BJ (cell line): ENCODE measurements at regions not wholly inside any gene's neighbourhood (a gene's known extent, or its start where the extent isn't known, plus 50 kb on each side); places are given as distances from the start of the nearest gene placed in this dataset.

Source experiments
- CTCF ChIA-PET: fragments of 350-600 bp; formaldehyde crosslinking; extraction: SDS; loops from one replicate; lab custom pipeline; 2021; ENCODE audit warnings: antibody characterized with exemption, inconsistent platforms; lab: Yijun Ruan, JAX
- POLR2A ChIA-PET: fragments of 300-600 bp; sonication (Branson Sonifier 250); formaldehyde crosslinking; extraction: SDS; loops from one replicate; lab custom pipeline; 2021; ENCODE audit warnings: antibody characterized with exemption; lab: Charles Lee
- DNase-seq: peaks from one replicate; pipeline ENCODE4 v3.0.0-alpha.2; 2011; ENCODE audit warnings: low read depth
- H3K27me3 ChIP-seq: 2 replicates; pipeline ENCODE4 v1.6.0; 2011; ENCODE audit warnings: low read length; ENCODE audit not compliant: control insufficient read depth, insufficient read depth
- H3K36me3 ChIP-seq: 2 replicates; pipeline ENCODE4 v1.5.1; 2011; ENCODE audit warnings: low read length; ENCODE audit not compliant: control insufficient read depth, insufficient read depth
- H3K4me3 ChIP-seq: 2 replicates; pipeline ENCODE4 v1.5.1; 2011; ENCODE audit warnings: low read depth, mild to moderate bottlenecking, control low read depth, low read length
- CTCF ChIP-seq: IDR thresholded peaks from 2 replicates; pipeline ENCODE4 v1.5.1; 2011; ENCODE audit warnings: low read depth, mild to moderate bottlenecking, control low read depth, inconsistent platforms, low read length, moderate library complexity; ENCODE audit not compliant: insufficient read depth

DNA sequence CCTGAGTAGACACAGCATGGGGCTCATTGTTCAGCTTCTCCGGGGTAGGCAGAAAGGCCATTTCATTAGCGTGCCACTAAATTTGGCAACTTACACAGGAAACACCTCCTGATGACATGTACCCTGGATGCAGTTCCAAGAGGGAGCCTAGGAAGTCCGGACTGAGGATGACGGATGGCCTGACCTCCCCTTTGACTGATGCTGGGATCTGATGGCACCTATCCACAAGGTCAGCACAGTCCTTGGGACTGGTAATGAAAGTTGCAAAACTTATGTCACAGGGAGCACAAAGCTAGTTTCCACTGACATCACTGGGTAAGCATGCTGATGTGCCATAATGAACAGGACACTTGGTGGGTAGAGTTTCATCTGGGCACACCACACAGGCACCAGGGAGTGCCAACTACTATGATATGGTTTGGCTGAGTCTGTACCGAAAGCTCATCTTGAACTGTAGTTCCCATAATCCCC is 126.7 kb upstream of the ARL4C start:
- no peak for DNase-seq
- CTCF ChIA-PET = no interaction called here
- TF ChIP-seq CTCF = no peak
- Histone ChIP-seq H3K4me3 (no peak overlapping the region), H3K27me3 (no peaks in the 10 kb centered on the region), H3K36me3 (no peaks in the 10 kb centered on the region)
- POLR2A ChIA-PET = no interaction called here

DNA sequence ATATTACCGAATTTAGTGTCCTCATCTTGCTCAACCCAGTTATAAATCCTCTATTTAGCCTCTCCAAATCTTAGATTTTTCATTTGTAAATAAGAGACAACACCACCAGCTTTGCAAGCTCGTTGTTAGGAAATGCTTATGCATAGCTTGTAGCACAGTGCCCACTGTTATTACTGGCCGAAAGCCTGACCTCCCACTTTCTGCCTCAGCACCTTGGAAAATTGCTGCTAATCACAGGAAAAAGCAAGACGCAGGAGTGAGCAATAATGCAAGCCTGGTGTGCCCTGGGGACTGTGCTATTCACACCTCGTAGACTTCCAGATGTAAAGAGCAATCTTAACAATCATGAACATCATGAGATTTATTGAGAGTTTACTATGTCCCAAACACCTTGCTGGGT is 124.2 kb upstream of the ARL4C start:
- H3K4me3 ChIP-seq = no peak overlapping the region
- no peak for DNase-seq
- H3K27me3 ChIP-seq = no peaks in the 10 kb centered on the region
- no peaks in the 10 kb centered on the region for H3K36me3 ChIP-seq
- POLR2A ChIA-PET = no interaction called here
- CTCF ChIA-PET = no interaction called here
- TF ChIP-seq CTCF = no peak

DNA sequence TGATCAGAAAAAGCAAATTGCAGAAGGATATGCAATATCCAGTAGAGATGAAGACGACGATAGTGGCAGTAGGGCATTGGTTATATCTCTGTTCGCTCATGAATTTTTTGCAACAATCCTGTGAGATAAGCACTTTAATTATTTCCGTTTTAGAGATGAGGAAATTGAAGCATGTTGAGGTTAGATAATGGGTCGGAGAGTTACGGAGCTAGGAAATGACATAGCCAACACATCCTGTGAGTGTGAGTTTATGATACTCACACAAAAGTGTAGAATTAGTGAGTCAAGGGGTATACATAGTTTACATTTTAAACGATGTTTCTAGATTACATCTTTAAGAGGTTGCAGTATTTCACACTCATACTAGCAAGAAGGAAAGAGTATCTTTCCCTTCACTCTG is 123.1 kb upstream of the ARL4C start:
- TF ChIP-seq CTCF = no peak
- DNase-seq = no peak
- Histone ChIP-seq H3K36me3 (no peaks in the 10 kb centered on the region), H3K27me3 (no peaks in the 10 kb centered on the region), H3K4me3 (no peak overlapping the region)
- POLR2A ChIA-PET = no interaction called here
- CTCF ChIA-PET = no interaction called here

GRCh38 chr2:234615643-234616356 is 118.9 kb upstream of the ARL4C start:
- H3K4me3 ChIP-seq = no peak overlapping the region
- TF ChIP-seq CTCF = no peak
- H3K36me3 ChIP-seq = no peaks in the 10 kb centered on the region
- ChIA-PET CTCF (no interaction called here), POLR2A (no interaction called here)
- no peaks in the 10 kb centered on the region for H3K27me3 ChIP-seq
- no peak for DNase-seq

- no peak for DNase-seq
- Histone ChIP-seq H3K27me3 (no peaks in the 10 kb centered on the region), H3K4me3 (no peak overlapping the region), H3K36me3 (no peaks in the 10 kb centered on the region)
- CTCF ChIA-PET = interaction anchor here (0.6 to 3.1 kb wide), 4 partner anchors 13 to 606 kb away, joined by 3 to 13 read pairs (median 4); no protein-coding TSS in a partner anchor
- TF ChIP-seq CTCF = peak; percentile 24; the same call in 1 of the 2 replicates
- POLR2A ChIA-PET = no interaction called here
These were observed 114.3 kb upstream of the ARL4C start for GRCh38 chr2:234611209-234611608.
